ENCODE measurements at regions not wholly inside any gene's neighbourhood (a gene's known extent, or its start where the extent isn't known, plus 50 kb on each side); places are given as distances from the start of the nearest gene placed in this dataset.

GRCh38 chr5:155546075-155546474 lies 532.5 kb downstream of the KIF4B start (continued):
- TF ChIP-seq ZNF398 (CRISPR knock-in tag; IDR thresholded peaks at IDR 0.05) (no peak), ZNF197 (CRISPR knock-in tag; IDR thresholded peaks at IDR 0.05; ENCODE audit: low read depth) (no peak), ERF (CRISPR knock-in tag; IDR thresholded peaks at IDR 0.05) (no peak), SMAD3 (CRISPR knock-in tag; conservative IDR thresholded peaks at IDR 0.05) (no peak), SNRNP70 (optimal IDR thresholded peaks at IDR 0.05; ENCODE audit: low read depth, low read length) (no peak), RBM17 (IDR thresholded peaks at IDR 0.05; ENCODE audit: borderline replicate concordance, low read depth, low read length) (no peak), ZNF165 (CRISPR knock-in tag; IDR thresholded peaks at IDR 0.05; ENCODE audit: borderline replicate concordance) (no peak), PHF21A (IDR thresholded peaks at IDR 0.05; ENCODE audit: borderline replicate concordance, low read depth) (no peak), SMARCE1 (IDR thresholded peaks at IDR 0.05) (no peak), ZKSCAN8 (CRISPR knock-in tag; IDR thresholded peaks at IDR 0.05) (no peak), ETS1 (conservative IDR thresholded peaks at IDR 0.05; ENCODE audit: control insufficient read depth, low read depth, low read length) (no peak), DPF2 (IDR thresholded peaks at IDR 0.05) (no peak), ARID4B (CRISPR knock-in tag; IDR thresholded peaks at IDR 0.05) (no peak), CHD4 (IDR thresholded peaks at IDR 0.05; ENCODE audit: insufficient read depth, insufficient replicate concordance, low read depth, low read length, poor library complexity, severe bottlenecking) (no peak)
